PC-3 (cell line): ENCODE measurements at regions not wholly inside any gene's neighbourhood (a gene's known extent, or its start where the extent isn't known, plus 50 kb on each side); places are given as distances from the start of the nearest gene placed in this dataset.

Source experiments
- CTCF ChIP-seq: fragments of 300-600 bp; sonication (generic); conservative IDR thresholded peaks from 2 replicates; pipeline ENCODE4 v1.5.1; 2017; ENCODE audit warnings: antibody characterized with exemption, low read depth, mild to moderate bottlenecking, low read length
- EZH2phosphoT487 ChIP-seq: fragments of 300-600 bp; sonication (generic); IDR thresholded peaks from 2 replicates; pipeline ENCODE4 v1.6.1; 2018; ENCODE audit warnings: mild to moderate bottlenecking, antibody characterized with exemption, low read length, borderline replicate concordance

GRCh38 chr12:116482859-116483258, 76.3 kb upstream of the MAP1LC3B2 start:
- TF ChIP-seq CTCF (no peak), EZH2phosphoT487 (no peak)
